GM18505 (cell line): ENCODE measurements at regions not wholly inside any gene's neighbourhood (a gene's known extent, or its start where the extent isn't known, plus 50 kb on each side); places are given as distances from the start of the nearest gene placed in this dataset.

Experiments used
- ATAC-seq: cut with Tn5 transposase; IDR thresholded peaks from one replicate; pipeline ENCODE4 v1.9.1; 2021; ENCODE audit not compliant: unreplicated experiment
- POLR2A ChIP-seq: IDR thresholded peaks from 4 replicates; pipeline ENCODE4 v1.6.1; 2011; ENCODE audit warnings: borderline replicate concordance; ENCODE audit not compliant: insufficient read depth, insufficient read length; ENCODE audit errors: extremely low read depth

GRCh38 chr1:219446288-219446687, 166.6 kb downstream of the ZC3H11B start:
- no peak for ATAC-seq
- TF ChIP-seq POLR2A = no peak

- TF ChIP-seq POLR2A = no peak
- ATAC-seq = no peak
These were observed 167.0 kb downstream of the ZC3H11B start for GRCh38 chr1:219445864-219446263.

GRCh38 chr1:219444474-219444873, 168.4 kb downstream of the ZC3H11B start:
- no peak for ATAC-seq
- no peak for TF ChIP-seq POLR2A

GRCh38 chr1:219443763-219444162, 169.1 kb downstream of the ZC3H11B start:
- no peak for TF ChIP-seq POLR2A
- ATAC-seq = no peak

GRCh38 chr1:219442611-219443061, 170.3 kb downstream of the ZC3H11B start:
- TF ChIP-seq POLR2A = no peak
- no peak for ATAC-seq

GRCh38 chr1:219441884-219442283, 171.0 kb downstream of the ZC3H11B start:
- ATAC-seq = no peak
- no peak for TF ChIP-seq POLR2A

GRCh38 chr1:219439376-219439775, 173.5 kb downstream of the ZC3H11B start:
- no peak for ATAC-seq
- no peak for TF ChIP-seq POLR2A

- TF ChIP-seq POLR2A = no peak
- no peak for ATAC-seq
These were observed 174.5 kb downstream of the ZC3H11B start for GRCh38 chr1:219438386-219438785.

- TF ChIP-seq POLR2A = no peak
- ATAC-seq = no peak
These were observed 178.0 kb downstream of the ZC3H11B start for GRCh38 chr1:219434923-219435297.

- no peak for ATAC-seq
These were observed 178.5 kb downstream of the ZC3H11B start for GRCh38 chr1:219434285-219434922.

GRCh38 chr1:219433496-219434131, 179.3 kb downstream of the ZC3H11B start:
- no peak for ATAC-seq
- no peak for TF ChIP-seq POLR2A

More at GRCh38 chr1:219434285-219434922, 178.5 kb downstream of the ZC3H11B start:
- TF ChIP-seq POLR2A = no peak

- TF ChIP-seq POLR2A = no peak
- no peak for ATAC-seq
These were observed 179.9 kb downstream of the ZC3H11B start for GRCh38 chr1:219433001-219433400.

GRCh38 chr1:219432191-219432606, 180.7 kb downstream of the ZC3H11B start:
- no peak for TF ChIP-seq POLR2A

GRCh38 chr1:219430419-219430818, 182.5 kb downstream of the ZC3H11B start:
- no peak for ATAC-seq
- no peak for TF ChIP-seq POLR2A

More at GRCh38 chr1:219432191-219432606, 180.7 kb downstream of the ZC3H11B start:
- no peak for ATAC-seq
